HG02798 (cell line): ENCODE measurements at regions not wholly inside any gene's neighbourhood (a gene's known extent, or its start where the extent isn't known, plus 50 kb on each side); places are given as distances from the start of the nearest gene placed in this dataset.

Experiments
- ATAC-seq: cut with Tn5 transposase; IDR thresholded peaks from one replicate; pipeline ENCODE4 v1.9.1; 2021; ENCODE audit warnings: mild to moderate bottlenecking; ENCODE audit not compliant: unreplicated experiment, poor library complexity

- ATAC-seq: no peak
Measured at GRCh38 chr5:155934964-155935363, 392.0 kb upstream of the SGCD start.

GRCh38 chr5:155935723-155936122 lies 391.2 kb upstream of the SGCD start:
- no peak for ATAC-seq

GRCh38 chr5:155936520-155937406 lies 390.2 kb upstream of the SGCD start:
- ATAC-seq: no peak

GRCh38 chr5:155938051-155938450 lies 388.9 kb upstream of the SGCD start:
- ATAC-seq: no peak

- no peak for ATAC-seq
Measured at GRCh38 chr5:155941340-155941739, 385.6 kb upstream of the SGCD start.

- ATAC-seq: peak; percentile 86
Measured at GRCh38 chr5:155943516-155944407, 383.2 kb upstream of the SGCD start.

GRCh38 chr5:155947394-155948062 lies 379.4 kb upstream of the SGCD start:
- no peak for ATAC-seq

GRCh38 chr5:155948576-155948975 lies 378.4 kb upstream of the SGCD start:
- no peak for ATAC-seq

GRCh38 chr5:155952486-155953089 lies 374.4 kb upstream of the SGCD start:
- no peak for ATAC-seq

- ATAC-seq: no peak
Measured at GRCh38 chr5:155953335-155953734, 373.6 kb upstream of the SGCD start.

- ATAC-seq: no peak
Measured at GRCh38 chr5:155954701-155955445, 372.1 kb upstream of the SGCD start.

- ATAC-seq: no peak
Measured at GRCh38 chr5:155957884-155958283, 369.1 kb upstream of the SGCD start.

- no peak for ATAC-seq
Measured at GRCh38 chr5:155959082-155959481, 367.9 kb upstream of the SGCD start.

GRCh38 chr5:155960177-155960576 lies 366.8 kb upstream of the SGCD start:
- ATAC-seq: no peak

- ATAC-seq: no peak
Measured at GRCh38 chr5:155969537-155969936, 357.4 kb upstream of the SGCD start.

- ATAC-seq: no peak
Measured at GRCh38 chr5:155974369-155974768, 352.6 kb upstream of the SGCD start.

GRCh38 chr5:155978850-155979249 lies 348.1 kb upstream of the SGCD start:
- no peak for ATAC-seq

GRCh38 chr5:155982354-155982753 lies 344.6 kb upstream of the SGCD start:
- ATAC-seq: no peak

- no peak for ATAC-seq
Measured at GRCh38 chr5:155983954-155984353, 343.0 kb upstream of the SGCD start.
